GM18909 (cell line): ENCODE measurements at regions not wholly inside any gene's neighbourhood (a gene's known extent, or its start where the extent isn't known, plus 50 kb on each side); places are given as distances from the start of the nearest gene placed in this dataset.
"Not testable (repeated sequence)": the region's sequence is repeated elsewhere in the genome, so short reads cannot be mapped to it uniquely, and the experiment has no call there.

ENCODE experiments used
- ATAC-seq: cut with Tn5 transposase; IDR thresholded peaks from one replicate; pipeline ENCODE4 v1.9.1; 2021; ENCODE audit warnings: mild to moderate bottlenecking; ENCODE audit not compliant: unreplicated experiment, poor library complexity

DNA sequence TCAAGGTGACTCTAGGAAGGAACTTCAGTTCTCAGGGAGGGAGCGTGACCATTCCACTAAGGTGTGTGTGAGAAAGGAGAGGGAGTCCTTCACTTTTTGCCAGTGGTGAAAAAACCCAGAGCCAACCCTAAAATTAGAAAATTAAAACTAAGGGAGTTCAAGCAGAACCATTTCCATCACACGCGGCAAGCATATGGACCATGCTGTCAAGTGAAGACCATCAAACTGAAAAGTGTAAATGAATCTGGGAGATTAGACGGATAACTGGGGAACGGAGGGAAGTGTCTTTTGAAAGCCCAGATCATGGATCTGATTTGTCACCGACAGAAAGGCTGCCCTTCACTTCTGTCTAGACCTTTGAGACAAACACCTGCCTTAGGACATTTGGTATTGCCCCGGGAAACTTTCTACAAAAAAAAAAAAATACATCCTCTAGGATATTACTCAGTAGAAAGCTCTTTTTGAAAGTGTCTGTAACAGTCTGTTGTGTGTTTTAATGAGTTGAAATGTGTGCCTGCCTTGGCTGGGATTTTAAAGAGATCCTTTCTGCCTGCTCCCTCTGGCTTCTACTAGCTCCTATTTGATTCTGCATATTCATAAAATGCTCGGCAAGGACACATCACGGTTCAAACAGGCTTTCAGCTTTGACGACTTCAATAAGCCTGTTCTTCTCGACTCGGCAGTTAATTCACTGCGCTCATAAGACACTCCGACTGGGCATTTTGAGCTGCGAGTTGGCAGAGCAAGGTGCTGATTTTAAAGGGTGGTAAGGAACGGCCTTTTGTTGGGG lies 81.4 kb upstream of the ERCC4 start:
- ATAC-seq = no peak

DNA sequence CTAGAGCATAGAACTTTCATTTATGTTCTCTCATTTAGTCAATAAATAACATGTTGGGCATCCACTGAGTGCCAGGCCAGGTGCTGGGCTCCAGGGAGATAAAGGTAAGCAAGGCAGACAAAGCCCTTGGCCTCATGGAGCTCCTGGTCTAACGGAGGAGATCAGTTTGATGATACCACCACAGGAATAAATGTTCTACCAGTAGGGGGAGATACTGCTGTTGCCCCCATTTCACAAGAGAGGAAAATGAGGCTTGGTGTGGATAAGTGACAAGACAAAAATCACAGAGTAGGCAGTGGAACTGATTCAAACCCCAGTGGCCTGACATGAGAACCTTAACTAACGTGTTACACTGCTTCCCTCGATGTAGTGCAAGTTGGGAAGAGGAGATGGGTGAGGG lies 80.4 kb upstream of the ERCC4 start:
- no peak for ATAC-seq

DNA sequence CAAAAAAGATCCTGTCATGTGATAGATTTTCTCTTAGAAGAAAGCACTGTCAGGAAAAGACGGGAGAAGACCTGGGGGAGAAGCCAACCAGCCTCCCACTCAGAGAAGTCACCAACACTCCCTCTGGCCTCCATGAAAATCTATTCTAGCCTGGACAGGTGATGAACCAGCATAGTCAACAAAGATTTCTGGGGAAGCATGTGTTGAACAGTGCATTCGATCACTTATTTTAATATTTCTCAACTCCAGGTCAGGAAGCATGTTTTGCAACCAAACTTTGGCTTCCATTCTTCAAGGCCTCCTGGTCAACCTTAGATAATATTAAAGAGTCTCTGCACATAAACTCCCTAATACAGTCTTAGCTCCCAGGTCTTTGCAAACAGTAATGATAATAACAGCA lies 74.7 kb upstream of the ERCC4 start:
- no peak for ATAC-seq

DNA sequence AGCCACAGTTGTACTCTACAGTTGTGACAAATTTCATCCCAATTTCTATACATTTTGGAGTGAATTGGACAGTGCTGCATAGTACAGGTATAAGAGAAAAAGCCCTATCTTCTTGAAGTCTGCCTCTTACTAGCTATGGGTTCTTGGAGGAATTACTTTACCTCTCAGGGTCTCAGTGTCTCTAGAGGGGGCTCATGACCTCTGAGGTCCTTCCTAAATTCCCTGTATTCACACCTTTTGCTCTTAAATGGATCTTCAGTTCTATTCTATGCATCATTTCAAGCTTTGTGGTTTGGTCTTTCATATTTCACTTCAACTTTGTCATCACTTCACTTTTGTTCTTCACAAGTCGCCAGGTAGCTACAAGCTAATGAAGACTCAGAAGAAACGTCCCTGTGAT lies 71.2 kb upstream of the ERCC4 start:
- no peak for ATAC-seq

DNA sequence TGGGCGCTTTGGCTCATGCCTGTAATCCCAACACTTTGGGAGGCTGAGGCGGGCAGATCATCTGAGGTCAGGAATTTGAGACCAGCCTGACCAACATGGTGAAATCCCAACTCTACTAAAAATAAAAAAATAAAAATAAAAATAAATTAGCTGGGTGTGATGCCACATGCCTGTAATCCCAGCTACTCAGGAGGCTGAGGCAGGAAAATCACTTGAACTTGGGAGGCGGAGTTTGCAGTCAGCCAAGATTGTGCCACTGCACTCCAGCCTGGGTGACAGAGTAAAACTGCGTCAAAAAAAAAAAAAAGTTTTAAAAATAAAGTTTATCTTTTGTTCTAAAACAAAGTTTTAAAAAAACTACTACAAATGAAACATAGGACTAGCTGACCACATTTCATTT lies 69.8 kb upstream of the ERCC4 start:
- ATAC-seq = not testable (repeated sequence)

DNA sequence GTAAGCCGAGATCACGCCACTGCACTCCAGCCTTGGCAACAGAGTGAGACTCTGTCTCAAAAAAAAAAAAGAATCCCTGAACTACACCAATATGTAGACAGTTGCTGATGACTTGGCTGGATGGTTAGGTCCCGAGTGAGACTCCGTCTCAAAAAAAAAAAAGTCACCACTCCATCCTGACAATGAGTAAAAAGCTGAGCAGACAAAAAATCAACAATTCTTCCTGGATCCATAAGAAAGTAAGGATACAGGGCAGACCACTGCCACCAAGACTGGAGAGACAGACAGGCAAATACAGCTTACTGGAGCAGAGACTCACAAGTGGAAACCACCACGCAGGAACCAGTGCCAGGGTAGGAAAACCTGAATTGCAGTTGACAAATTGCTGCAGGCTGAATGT lies 67.1 kb upstream of the ERCC4 start:
- no peak for ATAC-seq

DNA sequence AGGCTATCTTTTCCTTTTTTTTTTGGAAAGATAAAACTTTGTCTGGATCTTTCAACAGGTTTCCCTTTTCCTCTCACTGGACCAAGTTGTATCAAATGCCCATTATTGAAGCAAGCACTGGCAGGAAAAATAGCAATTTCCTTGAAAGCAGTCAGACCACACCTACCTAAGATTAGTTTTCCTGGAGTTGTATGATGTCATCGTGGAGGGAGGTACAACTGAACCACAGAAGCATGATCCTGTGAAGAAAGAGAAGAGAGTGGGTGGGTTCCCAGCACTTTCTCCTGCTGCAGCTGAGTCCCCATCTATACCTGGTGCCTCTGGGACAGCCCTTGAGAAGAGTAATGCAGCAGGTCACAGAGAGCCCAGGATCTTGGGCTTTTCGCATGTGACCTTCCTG lies 63.6 kb upstream of the ERCC4 start:
- no peak for ATAC-seq

DNA sequence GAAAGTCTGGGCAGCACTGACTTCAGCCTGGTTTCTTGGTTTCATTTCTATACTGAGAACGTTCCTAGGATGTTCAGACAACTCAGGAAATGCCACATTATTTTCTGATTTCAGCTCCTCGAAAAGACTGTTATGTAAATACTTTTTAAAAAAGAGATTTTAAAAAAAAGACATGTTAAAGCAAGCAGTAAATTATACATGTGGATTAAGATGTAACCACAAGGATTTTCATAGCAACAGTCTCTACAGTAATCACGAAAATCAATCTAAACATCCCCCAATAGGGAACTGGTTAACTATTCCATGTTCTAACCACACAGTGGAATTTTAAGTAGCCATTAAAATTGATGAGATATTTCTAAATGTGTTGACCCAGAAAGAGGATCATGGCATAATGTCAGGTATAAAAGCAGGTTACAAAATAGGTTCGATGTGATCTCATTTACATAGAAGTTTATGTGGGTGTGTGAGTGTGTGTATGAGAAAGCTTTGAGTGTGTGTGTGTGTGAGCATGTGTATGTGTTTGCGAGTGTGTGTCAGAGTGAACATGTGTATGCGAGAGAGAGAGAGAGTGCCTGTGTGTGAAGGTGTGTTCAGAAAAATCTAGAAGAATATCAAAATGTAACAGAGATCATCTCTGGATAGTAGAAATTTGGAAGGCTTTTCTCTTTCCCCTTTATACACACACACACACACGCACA lies 63.0 kb upstream of the ERCC4 start:
- ATAC-seq = no peak

DNA sequence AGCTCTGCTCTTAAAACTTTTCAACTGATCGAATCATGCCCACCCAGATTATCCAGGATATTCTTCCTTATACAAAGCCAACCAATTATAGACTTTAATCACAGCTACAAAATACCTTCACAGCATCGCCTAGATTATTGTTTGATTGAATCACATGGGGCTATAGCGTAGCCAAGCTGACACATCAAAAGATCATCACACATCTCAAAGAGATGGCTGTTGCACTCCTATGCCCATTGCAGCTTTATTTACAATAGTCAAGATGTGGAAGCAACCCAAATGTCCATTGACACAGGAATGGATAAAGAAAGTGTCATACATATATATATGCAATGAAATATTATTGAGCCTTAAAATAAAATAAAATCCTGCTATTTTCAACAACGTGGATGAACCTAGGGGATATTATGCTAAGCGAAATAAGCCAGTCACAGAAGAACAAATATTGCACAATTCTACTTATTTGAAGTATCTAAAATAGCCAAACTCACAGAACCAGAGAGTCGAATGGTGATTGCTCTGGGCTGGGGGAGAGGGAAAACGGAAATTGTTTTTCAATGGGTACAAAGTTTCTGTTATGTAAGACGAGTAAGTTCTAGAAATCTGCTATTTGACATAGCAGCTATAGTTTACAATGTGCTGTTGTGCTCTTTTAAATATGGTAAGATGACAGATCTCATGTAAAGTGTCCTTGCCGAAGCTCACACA lies 60.9 kb upstream of the ERCC4 start:
- no peak for ATAC-seq

DNA sequence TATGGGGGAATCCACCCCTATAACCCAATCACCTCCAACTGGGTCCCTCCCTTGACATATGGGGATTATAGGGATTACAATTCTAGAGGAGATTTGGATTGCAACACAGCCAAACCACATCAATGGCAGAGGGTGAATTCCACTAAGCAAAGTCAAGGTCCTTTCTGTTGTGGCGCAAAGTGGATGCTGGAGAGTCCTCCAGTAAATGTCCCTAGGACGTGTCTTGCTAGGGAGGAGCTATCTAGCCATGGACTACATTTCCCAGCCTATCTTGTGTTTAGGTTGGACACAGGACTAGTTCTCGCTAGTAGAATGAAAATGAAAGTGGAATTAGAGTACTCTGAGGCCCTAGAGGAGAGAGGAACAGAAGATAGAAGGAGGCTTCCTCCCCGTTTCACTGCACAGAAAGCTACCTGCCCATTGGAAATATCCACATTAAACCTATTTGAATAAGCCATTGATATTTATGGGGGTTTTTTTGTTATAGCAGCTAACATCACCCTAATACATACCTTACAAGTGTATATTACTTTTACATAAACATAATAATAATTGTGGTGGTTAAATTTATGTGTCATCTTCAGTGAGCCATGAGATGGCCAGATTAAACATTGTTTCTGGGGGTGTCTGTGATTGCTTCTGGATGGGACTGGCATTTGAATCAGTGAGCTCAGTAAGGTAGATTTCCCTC lies 56.7 kb upstream of the ERCC4 start:
- no peak for ATAC-seq

DNA sequence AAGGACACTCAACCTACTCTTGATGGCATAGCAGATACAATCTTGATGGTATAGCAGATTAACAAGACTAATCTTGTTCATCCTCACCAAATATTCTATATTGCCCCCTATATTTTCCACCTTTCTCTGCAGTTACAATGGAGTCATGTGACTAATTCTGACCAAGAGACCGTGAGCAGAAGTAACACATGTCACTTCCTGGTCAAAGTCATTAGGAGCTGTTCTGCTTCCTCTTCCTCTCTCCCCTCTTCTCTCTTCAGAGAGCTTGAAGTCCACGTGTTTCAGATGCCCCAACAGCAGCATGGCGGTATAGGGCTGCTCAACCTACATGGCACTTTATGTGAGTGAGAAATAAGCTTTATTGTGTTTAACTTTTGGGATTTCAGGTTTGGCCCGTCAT lies 55.3 kb upstream of the ERCC4 start:
- ATAC-seq = no peak

DNA sequence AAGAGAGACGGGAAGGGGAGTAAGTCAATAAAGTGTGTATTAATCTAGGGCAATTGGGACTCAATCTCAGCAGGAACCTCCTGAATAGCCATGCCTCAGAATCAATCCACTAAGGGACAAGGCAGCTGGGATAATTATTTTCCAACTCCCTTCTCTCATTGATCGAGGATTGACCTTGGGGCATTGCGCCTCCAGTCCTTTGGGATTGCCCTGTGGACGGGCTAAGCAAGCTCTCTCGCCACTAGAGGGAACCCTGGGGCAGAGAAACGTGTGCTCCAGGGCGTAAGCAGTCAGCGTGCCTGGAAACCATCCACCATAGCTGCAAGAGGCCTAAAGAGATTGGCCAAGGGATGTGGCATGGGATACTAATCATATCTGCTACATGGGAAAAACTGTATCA lies 53.9 kb upstream of the ERCC4 start:
- ATAC-seq = peak; percentile 58
